Nephron (organoid): ENCODE measurements at regions not wholly inside any gene's neighbourhood (a gene's known extent, or its start where the extent isn't known, plus 50 kb on each side); places are given as distances from the start of the nearest gene placed in this dataset.

ENCODE experiments used
- H3K27ac Mint-ChIP-seq, 3 experiments: 2 replicates each; pipeline ENCODE4 v1.8.0; 2020; ENCODE audit warnings: mixed read lengths in 3 of 3, mild to moderate bottlenecking in 2 of 3, moderate library complexity in 1 of 3
- H3K27me3 Mint-ChIP-seq: 2 replicates; pipeline ENCODE4 v1.8.0; 2021; ENCODE audit warnings: low read depth, mild to moderate bottlenecking, moderate library complexity, mixed read lengths
- H3K36me3 Mint-ChIP-seq: 2 replicates; pipeline ENCODE4 v1.8.0; 2020; ENCODE audit warnings: low read depth, mixed read lengths
- H3K4me1 Mint-ChIP-seq: 2 replicates; pipeline ENCODE4 v1.8.0; 2020; ENCODE audit warnings: mixed read lengths
- H3K4me3 Mint-ChIP-seq, 3 experiments: 2 replicates each; pipeline ENCODE4 v1.8.0; 2020; ENCODE audit warnings: mild to moderate bottlenecking in 3 of 3, mixed read lengths in 3 of 3, moderate library complexity in 2 of 3
- H3K9me3 Mint-ChIP-seq: 2 replicates; pipeline ENCODE4 v1.8.0; 2020; ENCODE audit warnings: mixed read lengths
- TF ChIP-seq, protein P1 (sequence below), 3 experiments: fragments of 200-600 bp; sonication (generic); IDR thresholded peaks; one replicate each; pipeline ENCODE4 v1.5.0; 2021; ENCODE audit warnings: antibody characterized with exemption in 3 of 3; ENCODE audit not compliant: unreplicated experiment in 3 of 3

- Mint-ChIP-seq H3K4me1 (no peaks in the 10 kb centered on the region), H3K27ac (no peak overlapping the region), H3K36me3 (no peaks in the 10 kb centered on the region), H3K27me3 (peaks cover 4% of the 10 kb centered on the region), H3K9me3 (no peaks in the 10 kb centered on the region), H3K4me3 (no peak overlapping the region)
- TF ChIP-seq, protein P1, sequence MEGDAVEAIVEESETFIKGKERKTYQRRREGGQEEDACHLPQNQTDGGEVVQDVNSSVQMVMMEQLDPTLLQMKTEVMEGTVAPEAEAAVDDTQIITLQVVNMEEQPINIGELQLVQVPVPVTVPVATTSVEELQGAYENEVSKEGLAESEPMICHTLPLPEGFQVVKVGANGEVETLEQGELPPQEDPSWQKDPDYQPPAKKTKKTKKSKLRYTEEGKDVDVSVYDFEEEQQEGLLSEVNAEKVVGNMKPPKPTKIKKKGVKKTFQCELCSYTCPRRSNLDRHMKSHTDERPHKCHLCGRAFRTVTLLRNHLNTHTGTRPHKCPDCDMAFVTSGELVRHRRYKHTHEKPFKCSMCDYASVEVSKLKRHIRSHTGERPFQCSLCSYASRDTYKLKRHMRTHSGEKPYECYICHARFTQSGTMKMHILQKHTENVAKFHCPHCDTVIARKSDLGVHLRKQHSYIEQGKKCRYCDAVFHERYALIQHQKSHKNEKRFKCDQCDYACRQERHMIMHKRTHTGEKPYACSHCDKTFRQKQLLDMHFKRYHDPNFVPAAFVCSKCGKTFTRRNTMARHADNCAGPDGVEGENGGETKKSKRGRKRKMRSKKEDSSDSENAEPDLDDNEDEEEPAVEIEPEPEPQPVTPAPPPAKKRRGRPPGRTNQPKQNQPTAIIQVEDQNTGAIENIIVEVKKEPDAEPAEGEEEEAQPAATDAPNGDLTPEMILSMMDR (IDR thresholded peaks at IDR 0.05; ENCODE audit: unreplicated experiment in 3 of 3): no peak
Measured at GRCh38 chr3:27963519-27963918, 241.4 kb upstream of the EOMES start.

GRCh38 chr3:27971600-27971999 is 249.5 kb upstream of the EOMES start:
- Mint-ChIP-seq H3K36me3 (no peaks in the 10 kb centered on the region), H3K9me3 (no peaks in the 10 kb centered on the region), H3K4me1 (no peaks in the 10 kb centered on the region), H3K4me3 (no peak overlapping the region), H3K27me3 (no peaks in the 10 kb centered on the region), H3K27ac (no peak overlapping the region)
- TF ChIP-seq, protein P1 (IDR thresholded peaks at IDR 0.05; ENCODE audit: unreplicated experiment in 3 of 3): no peak

DNA sequence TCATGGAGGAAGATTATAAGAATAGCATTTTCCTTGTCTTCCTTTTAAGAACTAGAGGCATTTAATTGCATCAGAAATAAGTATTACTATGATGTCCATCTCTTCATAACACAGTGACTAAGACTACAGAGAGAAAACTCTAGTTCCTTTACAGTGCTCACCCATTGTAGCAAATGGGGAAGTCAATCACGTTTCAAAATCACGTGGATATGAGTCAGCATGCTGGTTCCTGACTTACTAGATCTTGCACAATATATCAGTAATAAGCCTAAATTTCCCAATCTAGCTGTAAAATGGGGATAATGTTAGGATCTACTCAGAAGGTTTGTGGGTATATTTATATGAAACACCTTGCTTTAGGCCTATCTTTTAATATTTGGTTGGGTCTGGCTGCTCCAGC is 254.8 kb upstream of the EOMES start:
- no peaks in the 10 kb centered on the region for H3K9me3 Mint-ChIP-seq
- peaks cover 3% of the 10 kb centered on the region for H3K27me3 Mint-ChIP-seq
- no peak overlapping the region for H3K27ac Mint-ChIP-seq
- no peaks in the 10 kb centered on the region for H3K4me1 Mint-ChIP-seq
- TF ChIP-seq, protein P1 (IDR thresholded peaks at IDR 0.05; ENCODE audit: unreplicated experiment in 3 of 3): no peak
- H3K36me3 Mint-ChIP-seq: no peaks in the 10 kb centered on the region
- no peak overlapping the region for H3K4me3 Mint-ChIP-seq

DNA sequence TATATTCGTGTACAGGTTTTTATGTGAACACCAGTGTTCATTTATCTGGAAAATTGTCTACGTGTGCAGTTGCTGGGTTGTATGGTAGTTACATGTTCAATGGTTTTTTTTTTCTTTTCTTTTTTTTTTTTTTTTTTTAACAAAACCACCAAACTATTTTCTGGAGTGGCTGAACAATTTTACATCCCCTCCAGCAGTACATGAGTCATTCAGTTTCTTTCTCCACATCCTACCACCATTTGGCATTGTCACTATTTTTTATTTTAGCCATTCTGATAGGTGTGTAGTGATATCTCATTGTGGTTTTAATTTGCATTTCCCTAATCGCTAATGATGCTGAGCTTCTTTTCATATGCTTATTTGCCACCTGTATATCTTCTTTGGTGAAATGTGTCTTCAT is 256.3 kb upstream of the EOMES start:
- TF ChIP-seq, protein P1 (IDR thresholded peaks at IDR 0.05; ENCODE audit: unreplicated experiment in 3 of 3): no peak
- Mint-ChIP-seq H3K4me1 (no peaks in the 10 kb centered on the region), H3K27me3 (peaks cover 6% of the 10 kb centered on the region), H3K9me3 (no peaks in the 10 kb centered on the region), H3K4me3 (no peak overlapping the region), H3K27ac (no peak overlapping the region), H3K36me3 (no peaks in the 10 kb centered on the region)

DNA sequence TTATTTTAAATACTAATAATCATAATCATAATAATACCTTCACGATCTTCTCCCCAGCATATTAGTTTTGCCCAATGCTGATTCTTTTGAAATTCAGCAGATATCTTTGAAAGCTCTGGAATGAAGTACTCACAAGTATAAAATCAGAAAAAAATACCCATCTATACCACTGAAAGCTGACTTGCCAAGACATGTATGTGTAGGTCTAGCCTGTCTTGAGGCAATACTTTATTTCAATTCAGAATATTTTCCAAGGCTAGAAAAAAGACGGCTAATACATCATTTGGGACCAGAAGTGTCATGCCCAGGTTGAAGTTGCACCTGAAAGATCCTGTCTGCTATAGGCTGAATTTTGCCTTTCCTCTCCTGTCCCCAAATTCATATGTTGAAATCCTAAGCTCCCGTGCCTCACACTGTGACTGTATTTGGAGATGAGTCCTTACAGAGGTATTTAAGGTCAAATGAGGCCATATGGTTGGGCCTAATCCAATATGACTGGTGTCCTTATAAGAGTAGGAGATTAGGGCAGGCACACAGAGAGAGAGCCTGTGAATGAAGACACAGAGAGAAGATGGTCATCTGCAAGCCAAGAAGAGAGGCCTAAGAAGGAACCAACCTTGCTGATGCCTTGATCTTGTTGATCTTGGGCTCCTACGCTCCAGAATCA is 255.9 kb upstream of the CMC1 start:
- Mint-ChIP-seq H3K27me3 (peaks cover 3% of the 10 kb centered on the region), H3K4me3 (no peak overlapping the region), H3K4me1 (no peaks in the 10 kb centered on the region), H3K9me3 (no peaks in the 10 kb centered on the region), H3K36me3 (no peaks in the 10 kb centered on the region), H3K27ac (no peak overlapping the region)
- TF ChIP-seq, protein P1 (IDR thresholded peaks at IDR 0.05; ENCODE audit: unreplicated experiment in 3 of 3): no peak

DNA sequence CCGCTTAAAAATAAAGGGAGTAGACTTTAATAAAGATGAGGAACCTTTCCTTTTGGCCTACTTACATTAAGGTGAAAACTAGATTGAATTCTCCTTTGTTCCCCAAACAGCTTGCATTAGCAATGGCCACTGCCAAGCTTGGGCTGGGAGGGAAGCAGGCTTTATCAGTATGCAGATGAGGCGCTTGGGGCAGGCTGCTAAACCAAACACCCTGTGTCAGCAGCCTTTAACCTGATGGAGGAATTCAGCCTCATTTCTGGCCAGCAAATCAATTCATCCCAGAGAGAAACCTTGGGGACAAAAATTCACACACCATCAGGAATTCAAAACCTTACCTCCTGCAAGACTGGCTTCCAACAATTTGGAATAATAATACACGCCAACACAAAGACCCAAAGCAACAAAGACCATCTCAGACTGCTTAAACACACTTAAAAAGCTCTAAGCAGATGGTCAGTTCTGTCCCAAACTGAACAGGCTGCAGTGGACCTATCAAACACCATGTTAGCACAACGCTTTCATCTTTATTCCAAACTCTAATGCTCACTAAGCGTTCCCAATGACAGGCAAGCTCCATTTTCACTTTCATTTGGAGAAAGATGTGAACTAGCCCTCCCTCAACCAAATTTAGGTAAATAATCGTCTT is 255.1 kb upstream of the CMC1 start:
- Mint-ChIP-seq H3K4me1 (no peaks in the 10 kb centered on the region), H3K9me3 (no peaks in the 10 kb centered on the region), H3K27ac (no peak overlapping the region), H3K36me3 (no peaks in the 10 kb centered on the region), H3K4me3 (no peak overlapping the region), H3K27me3 (peaks cover 3% of the 10 kb centered on the region)
- TF ChIP-seq, protein P1 (IDR thresholded peaks at IDR 0.05; ENCODE audit: unreplicated experiment in 3 of 3): no peak
